SK-N-MC (cell line): ENCODE measurements at regions not wholly inside any gene's neighbourhood (a gene's known extent, or its start where the extent isn't known, plus 50 kb on each side); places are given as distances from the start of the nearest gene placed in this dataset.

Source experiments
- DNase-seq: peaks from one replicate; pipeline ENCODE4 v3.0.0-alpha.2; 2011; ENCODE audit warnings: low read depth, low spot score
- H3K27ac ChIP-seq: fragments of 200-600 bp; sonication (generic); 2 replicates; pipeline ENCODE4 v1.5.1; 2016; ENCODE audit warnings: mixed run types
- H3K36me3 ChIP-seq: fragments of 200-600 bp; sonication (generic); 2 replicates; pipeline ENCODE4 v1.6.1; 2017; ENCODE audit warnings: antibody characterized with exemption, low read length, mixed read lengths; ENCODE audit not compliant: insufficient read depth
- H3K4me3 ChIP-seq: fragments of 200-600 bp; sonication (generic); 2 replicates; pipeline ENCODE4 v1.5.1; 2016
- H3K9ac ChIP-seq: fragments of 200-600 bp; sonication (generic); 2 replicates; pipeline ENCODE4 v1.8.0; 2017; ENCODE audit warnings: mixed run types, mixed read lengths; ENCODE audit not compliant: insufficient read length
- H3K9me3 ChIP-seq: fragments of 200-600 bp; sonication (generic); 2 replicates; pipeline ENCODE4 v1.6.1; 2017; ENCODE audit warnings: low read depth, mild to moderate bottlenecking, antibody characterized with exemption, low read length, moderate library complexity, mixed read lengths
- EZH2 ChIP-seq: fragments of 200-600 bp; sonication (generic); IDR thresholded peaks from one replicate; pipeline ENCODE4 v1.6.1; 2017; ENCODE audit warnings: antibody characterized with exemption
- FOXP2 ChIP-seq: optimal IDR thresholded peaks from 2 replicates; pipeline ENCODE3; 2011; ENCODE audit warnings: mild to moderate bottlenecking, moderate library complexity; ENCODE audit not compliant: insufficient read depth; ENCODE audit errors: extremely low read length, control extremely low read depth
- POLR2AphosphoS5 ChIP-seq: IDR thresholded peaks from 2 replicates; pipeline ENCODE4 v1.6.1; 2012; ENCODE audit warnings: mild to moderate bottlenecking, low read depth, low read length, borderline replicate concordance

- DNase-seq = no peak
Observed at GRCh38 chr15:47470983-47471382, 246.3 kb upstream of the SEMA6D start.

GRCh38 chr15:47473106-47473725 is 244.1 kb upstream of the SEMA6D start:
- DNase-seq = no peak
- Histone ChIP-seq H3K9ac (no peak overlapping the region), H3K36me3 (no peaks in the 10 kb centered on the region), H3K27ac (peak overlapping the region; percentile 66; the same call in 1 of the 2 replicates), H3K9me3 (no peaks in the 10 kb centered on the region), H3K4me3 (no peak overlapping the region)
- TF ChIP-seq EZH2 (no peak), POLR2AphosphoS5 (no peak), FOXP2 (no peak)

More at GRCh38 chr15:47470983-47471382, 246.3 kb upstream of the SEMA6D start:
- H3K27ac ChIP-seq = no peak overlapping the region
- H3K9me3 ChIP-seq = no peaks in the 10 kb centered on the region
- no peak overlapping the region for H3K9ac ChIP-seq
- no peaks in the 10 kb centered on the region for H3K36me3 ChIP-seq
- H3K4me3 ChIP-seq = no peak overlapping the region
- no peak for TF ChIP-seq FOXP2
- TF ChIP-seq EZH2 = no peak
- no peak for TF ChIP-seq POLR2AphosphoS5

DNA sequence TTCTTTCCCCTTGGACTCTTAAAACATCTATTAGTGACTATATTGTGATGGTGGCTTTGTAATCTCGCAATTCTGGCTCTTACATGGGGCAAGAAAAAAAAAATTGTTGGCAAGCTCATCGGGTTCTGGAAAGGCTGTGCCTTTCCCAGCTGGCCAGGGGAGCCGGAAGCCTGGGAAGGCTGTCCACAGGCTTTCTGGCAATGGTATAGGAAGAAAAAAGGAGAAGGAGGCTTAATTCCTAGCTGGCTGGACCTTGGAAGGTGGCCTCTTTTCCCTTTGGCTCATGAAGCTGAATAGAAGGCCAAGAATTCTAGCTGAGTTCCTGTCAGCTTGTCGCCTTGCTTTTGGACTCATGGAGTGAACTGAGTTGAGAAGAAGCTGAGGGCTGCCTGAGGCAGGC is 243.5 kb upstream of the SEMA6D start:
- DNase-seq = no peak
- no peaks in the 10 kb centered on the region for H3K36me3 ChIP-seq
- no peak overlapping the region for H3K9ac ChIP-seq
- no peaks in the 10 kb centered on the region for H3K9me3 ChIP-seq
- TF ChIP-seq FOXP2 (no peak), POLR2AphosphoS5 (no peak), EZH2 (no peak)
- no peak overlapping the region for H3K4me3 ChIP-seq
- peak overlapping the region; percentile 66 for H3K27ac ChIP-seq

DNA sequence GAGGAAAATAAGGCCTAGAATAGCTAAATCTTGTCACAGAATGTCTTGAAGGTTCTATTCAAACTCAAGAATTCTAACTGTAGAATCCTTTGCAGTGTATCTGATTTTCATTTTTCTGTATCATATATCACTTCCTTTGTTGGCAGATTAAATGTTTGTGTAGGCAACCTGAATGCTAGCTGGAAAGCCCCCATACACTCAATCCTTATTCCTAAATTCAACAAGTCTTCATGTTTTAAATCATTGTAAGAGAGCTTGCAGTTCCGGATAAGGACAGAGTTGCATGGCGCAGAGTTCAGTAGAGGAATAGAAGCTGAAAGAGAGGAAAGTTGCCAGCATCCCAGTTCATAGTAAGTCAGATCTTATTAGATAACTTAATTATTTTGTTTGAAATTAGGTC is 242.0 kb upstream of the SEMA6D start:
- H3K9me3 ChIP-seq = no peaks in the 10 kb centered on the region
- H3K27ac ChIP-seq = no peak overlapping the region
- no peaks in the 10 kb centered on the region for H3K36me3 ChIP-seq
- H3K4me3 ChIP-seq = no peak overlapping the region
- H3K9ac ChIP-seq = no peak overlapping the region
- no peak for DNase-seq
- TF ChIP-seq FOXP2 (no peak), EZH2 (no peak), POLR2AphosphoS5 (no peak)

- no peaks in the 10 kb centered on the region for H3K9me3 ChIP-seq
- H3K27ac ChIP-seq = peak overlapping the region; percentile 40; the same call in 1 of the 2 replicates
- peak; percentile 24 for DNase-seq
- no peaks in the 10 kb centered on the region for H3K36me3 ChIP-seq
- H3K9ac ChIP-seq = no peak overlapping the region
- TF ChIP-seq EZH2 (no peak), POLR2AphosphoS5 (no peak), FOXP2 (no peak)
- peak overlapping the region; percentile 14; the same call in 1 of the 2 replicates for H3K4me3 ChIP-seq
Observed at GRCh38 chr15:47477341-47477740, 240.0 kb upstream of the SEMA6D start.

DNA sequence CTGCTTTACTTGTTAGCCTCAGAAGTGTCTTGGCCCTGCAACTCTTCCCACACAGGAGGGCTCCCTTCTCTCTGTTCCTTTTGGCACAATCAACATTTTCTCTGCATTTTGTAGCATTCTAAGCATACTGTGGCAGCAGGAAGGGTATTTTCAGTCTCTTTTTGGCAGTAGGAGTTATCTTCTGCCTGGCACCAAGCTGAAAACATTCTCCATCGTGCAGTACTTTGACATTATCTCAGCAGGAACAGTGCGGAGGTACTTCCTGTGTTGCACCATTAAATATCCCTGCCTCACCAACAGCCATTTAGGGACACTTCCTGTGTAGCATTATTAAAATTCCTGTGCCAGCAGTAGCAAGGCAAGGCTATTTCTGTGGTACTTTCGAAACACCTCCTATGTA is 233.2 kb upstream of the SEMA6D start:
- peak overlapping the region; percentile 29 for H3K9ac ChIP-seq
- no peaks in the 10 kb centered on the region for H3K36me3 ChIP-seq
- H3K27ac ChIP-seq = peak overlapping the region; percentile 95
- TF ChIP-seq POLR2AphosphoS5 (peak; percentile 34), FOXP2 (no peak)
- DNase-seq = peak; percentile 68
- H3K9me3 ChIP-seq = no peaks in the 10 kb centered on the region
- H3K4me3 ChIP-seq = peak overlapping the region; percentile 72

- no peaks in the 10 kb centered on the region for H3K9me3 ChIP-seq
- TF ChIP-seq FOXP2 = no peak
- no peak for TF ChIP-seq POLR2AphosphoS5
- TF ChIP-seq EZH2 = no peak
- no peak for DNase-seq
- H3K36me3 ChIP-seq = no peaks in the 10 kb centered on the region
- H3K4me3 ChIP-seq = no peak overlapping the region
- no peak overlapping the region; the same call in 1 of the 2 replicates for H3K27ac ChIP-seq
- no peak overlapping the region for H3K9ac ChIP-seq
Observed at GRCh38 chr15:47484997-47485396, 232.3 kb upstream of the SEMA6D start.

DNA sequence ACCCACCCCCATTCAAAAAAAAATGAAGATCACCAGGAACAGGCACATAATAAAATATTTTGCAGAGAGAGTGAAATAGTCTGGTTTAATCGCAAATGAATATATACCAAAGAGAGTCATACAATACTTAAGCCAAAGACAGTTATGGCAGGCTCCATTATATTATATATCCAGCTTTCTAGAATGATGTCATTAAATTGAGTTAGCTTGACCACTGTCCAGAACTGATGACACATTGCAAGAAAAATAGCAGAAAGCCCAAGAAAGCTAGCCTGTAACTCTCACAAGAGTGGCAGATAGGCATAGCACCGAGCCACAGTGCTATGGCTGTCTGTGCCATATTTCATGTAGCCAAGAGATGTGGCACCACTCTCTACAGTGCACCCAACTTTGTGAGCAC is 231.9 kb upstream of the SEMA6D start:
- Histone ChIP-seq H3K9ac (no peak overlapping the region), H3K9me3 (no peaks in the 10 kb centered on the region), H3K27ac (no peak overlapping the region)

DNA sequence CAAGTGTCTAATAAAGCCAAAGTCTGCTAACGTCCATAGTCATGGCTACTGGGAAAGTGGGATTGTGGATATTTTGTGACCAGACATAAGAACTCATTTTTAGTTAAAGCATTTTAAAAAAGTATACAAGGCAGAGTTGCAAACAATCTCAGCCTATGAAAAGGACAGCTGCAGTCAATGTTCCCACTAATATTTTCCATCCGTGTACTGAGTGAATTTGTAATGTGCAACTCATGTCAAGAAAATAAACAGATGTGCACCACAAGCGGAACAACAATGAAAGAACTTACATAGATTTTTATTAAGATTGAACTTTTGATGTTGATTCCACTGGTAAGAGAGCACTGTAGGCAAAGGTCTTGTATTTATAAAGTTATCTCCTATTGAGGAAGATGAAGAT is 231.3 kb upstream of the SEMA6D start:
- Histone ChIP-seq H3K36me3 (no peaks in the 10 kb centered on the region), H3K4me3 (no peak overlapping the region), H3K9ac (no peak overlapping the region), H3K9me3 (no peaks in the 10 kb centered on the region), H3K27ac (no peak overlapping the region)
- no peak for DNase-seq
- no peak for TF ChIP-seq POLR2AphosphoS5
- TF ChIP-seq FOXP2 = no peak
- TF ChIP-seq EZH2 = no peak

More for the DNA sequence above, 231.9 kb upstream of the SEMA6D start:
- no peaks in the 10 kb centered on the region for H3K36me3 ChIP-seq
- TF ChIP-seq EZH2 = no peak
- TF ChIP-seq POLR2AphosphoS5 = no peak
- TF ChIP-seq FOXP2 = no peak
- DNase-seq = no peak
- no peak overlapping the region for H3K4me3 ChIP-seq

DNA sequence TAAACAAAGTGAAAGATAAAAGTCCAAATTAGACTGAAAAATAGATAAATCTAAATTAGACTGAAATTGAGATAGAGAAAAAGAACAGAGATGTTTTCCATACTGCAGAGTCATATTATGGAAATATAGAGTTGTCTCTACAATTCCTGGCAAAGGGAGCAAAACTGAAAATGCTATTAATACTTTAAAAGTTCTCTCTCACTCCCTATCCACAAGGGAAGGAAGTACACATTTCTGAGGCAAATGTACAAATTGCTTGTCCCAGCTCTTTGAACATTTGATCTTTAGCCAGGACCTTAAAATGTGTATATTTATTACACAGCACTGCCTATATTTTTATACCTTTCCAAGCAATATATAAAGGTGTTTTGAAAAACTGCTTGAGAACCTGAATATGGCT is 225.1 kb upstream of the SEMA6D start:
- no peak for DNase-seq
- no peak for TF ChIP-seq EZH2
- Histone ChIP-seq H3K27ac (no peak overlapping the region), H3K9ac (no peak overlapping the region), H3K9me3 (no peaks in the 10 kb centered on the region), H3K36me3 (no peaks in the 10 kb centered on the region), H3K4me3 (no peak overlapping the region)
